SU-DHL-6 (cell line): ENCODE measurements at regions not wholly inside any gene's neighbourhood (a gene's known extent, or its start where the extent isn't known, plus 50 kb on each side); places are given as distances from the start of the nearest gene placed in this dataset.

Experiments
- EZH2phosphoT487 ChIP-seq: fragments of 200-600 bp; sonication (generic), shearing (Covaris generic); conservative IDR thresholded peaks from 2 replicates; pipeline ENCODE4 v1.6.1; 2018; ENCODE audit warnings: mild to moderate bottlenecking, antibody characterized with exemption, low read length, moderate library complexity, mixed read lengths
- TF ChIP-seq, protein P1 (sequence below): fragments of 200-600 bp; sonication (generic); IDR thresholded peaks from one replicate; pipeline ENCODE4 v1.5.1; 2017; ENCODE audit warnings: antibody characterized with exemption, mild to moderate bottlenecking, low read length, moderate library complexity; ENCODE audit not compliant: insufficient read depth, poor library complexity, severe bottlenecking

DNA sequence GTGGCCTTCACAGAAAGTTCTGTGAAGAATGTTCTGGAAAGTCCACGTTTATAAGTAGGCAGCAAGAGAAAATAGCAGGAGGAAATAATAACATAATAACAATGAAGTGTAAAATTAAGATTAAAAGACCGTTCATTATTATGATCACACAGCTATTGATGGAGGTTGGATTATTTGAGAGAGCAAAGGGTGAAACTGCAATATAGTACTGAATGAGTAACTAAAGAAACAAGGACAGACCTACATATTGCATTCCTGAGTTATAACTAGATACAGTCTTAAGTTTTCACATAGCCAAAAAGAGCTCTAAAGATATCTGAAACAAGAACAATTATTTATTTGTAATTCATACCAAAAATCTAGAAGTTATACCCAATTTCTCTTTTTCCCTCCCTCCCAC lies 122.9 kb upstream of the TMEM164 start:
- TF ChIP-seq, protein P1, sequence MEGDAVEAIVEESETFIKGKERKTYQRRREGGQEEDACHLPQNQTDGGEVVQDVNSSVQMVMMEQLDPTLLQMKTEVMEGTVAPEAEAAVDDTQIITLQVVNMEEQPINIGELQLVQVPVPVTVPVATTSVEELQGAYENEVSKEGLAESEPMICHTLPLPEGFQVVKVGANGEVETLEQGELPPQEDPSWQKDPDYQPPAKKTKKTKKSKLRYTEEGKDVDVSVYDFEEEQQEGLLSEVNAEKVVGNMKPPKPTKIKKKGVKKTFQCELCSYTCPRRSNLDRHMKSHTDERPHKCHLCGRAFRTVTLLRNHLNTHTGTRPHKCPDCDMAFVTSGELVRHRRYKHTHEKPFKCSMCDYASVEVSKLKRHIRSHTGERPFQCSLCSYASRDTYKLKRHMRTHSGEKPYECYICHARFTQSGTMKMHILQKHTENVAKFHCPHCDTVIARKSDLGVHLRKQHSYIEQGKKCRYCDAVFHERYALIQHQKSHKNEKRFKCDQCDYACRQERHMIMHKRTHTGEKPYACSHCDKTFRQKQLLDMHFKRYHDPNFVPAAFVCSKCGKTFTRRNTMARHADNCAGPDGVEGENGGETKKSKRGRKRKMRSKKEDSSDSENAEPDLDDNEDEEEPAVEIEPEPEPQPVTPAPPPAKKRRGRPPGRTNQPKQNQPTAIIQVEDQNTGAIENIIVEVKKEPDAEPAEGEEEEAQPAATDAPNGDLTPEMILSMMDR, result no peak
- no peak for TF ChIP-seq EZH2phosphoT487
